D721Med (cell line): ENCODE measurements at regions not wholly inside any gene's neighbourhood (a gene's known extent, or its start where the extent isn't known, plus 50 kb on each side); places are given as distances from the start of the nearest gene placed in this dataset.

Experiments used
- DNase-seq: peaks from one replicate; pipeline ENCODE4 v3.0.0; 2011; ENCODE audit warnings: low spot score; ENCODE audit not compliant: insufficient read length
- FAIRE-seq: peaks from 2 replicates; lab custom pipeline; 2011; peaks lifted over from hg19 to GRCh38; lab: Jason Lieb, UNC
- CTCF ChIP-seq: IDR thresholded peaks from 2 replicates; pipeline ENCODE4 v1.5.1; 2012; ENCODE audit warnings: mild to moderate bottlenecking, control low read depth; ENCODE audit not compliant: insufficient read depth; ENCODE audit errors: missing control alignments

DNA sequence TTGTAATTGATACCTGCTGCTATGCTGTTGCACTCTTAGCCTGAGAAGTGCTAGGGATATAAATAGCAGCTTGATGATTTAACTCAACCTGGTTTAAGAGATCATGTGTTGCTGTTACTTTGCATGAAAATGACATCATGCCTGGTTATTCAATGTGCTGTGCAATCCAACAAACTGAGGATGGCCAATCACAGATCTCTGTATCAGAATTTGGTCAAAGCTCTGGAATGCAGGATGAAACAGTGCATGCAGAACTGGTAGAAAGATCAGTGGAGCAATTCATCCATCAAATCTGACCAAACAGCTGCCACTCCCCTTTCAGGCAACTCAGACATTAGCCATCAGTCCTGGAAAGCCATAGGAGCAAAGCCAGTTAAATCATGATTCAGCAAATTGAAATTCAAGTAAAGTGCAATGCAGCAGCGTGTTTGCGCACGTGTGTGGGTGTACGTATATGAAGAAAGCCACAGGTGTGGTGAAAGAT lies 160.3 kb upstream of the RASGEF1B start:
- DNase-seq = no peak
- TF ChIP-seq CTCF = no peak
- no peak for FAIRE-seq

DNA sequence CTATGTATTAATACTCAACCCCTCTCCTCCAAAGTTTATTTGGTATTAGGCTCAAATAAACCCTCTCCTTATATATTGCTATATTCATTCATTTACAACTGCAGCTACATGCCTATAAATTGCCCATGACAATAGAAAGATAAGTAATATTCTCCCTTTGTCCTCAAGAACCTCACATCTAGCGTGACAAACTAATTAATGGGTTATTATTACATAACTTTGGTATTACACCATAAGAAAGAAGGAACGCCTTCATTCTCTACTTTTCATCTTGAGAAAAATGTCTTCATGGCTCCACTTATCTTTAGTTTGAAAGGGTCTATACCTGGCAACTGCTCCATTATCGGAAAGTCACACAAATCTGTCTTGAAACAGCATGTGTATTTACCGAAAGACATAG lies 157.7 kb upstream of the RASGEF1B start:
- DNase-seq (no peak), FAIRE-seq (no peak)
- TF ChIP-seq CTCF = no peak

- TF ChIP-seq CTCF = no peak
- DNase-seq (no peak), FAIRE-seq (no peak)
These were observed 156.8 kb upstream of the RASGEF1B start for GRCh38 chr4:81628489-81628888.

DNA sequence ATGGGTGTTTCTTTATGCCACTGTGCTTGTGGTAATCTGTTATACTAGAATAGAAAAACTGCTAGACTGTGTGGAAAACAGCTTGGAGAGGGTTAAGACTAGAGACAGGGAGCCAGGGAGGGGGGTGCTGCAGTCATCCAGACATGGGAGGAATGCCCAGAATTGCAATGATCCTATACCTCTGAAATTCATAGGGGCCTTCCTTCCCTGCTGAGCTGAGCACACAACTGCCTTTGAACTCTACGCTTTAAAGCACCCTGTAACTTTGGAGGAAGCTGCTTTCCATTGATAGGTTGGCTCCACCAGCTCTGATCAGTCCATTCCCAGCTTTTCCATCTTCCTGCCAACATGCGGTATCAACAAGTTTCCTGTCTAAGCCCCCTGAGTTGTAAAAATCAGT lies 155.9 kb upstream of the RASGEF1B start:
- FAIRE-seq = no peak
- TF ChIP-seq CTCF = no peak
- DNase-seq = no peak

GRCh38 chr4:81626851-81627250 lies 155.1 kb upstream of the RASGEF1B start:
- no peak for FAIRE-seq

DNA sequence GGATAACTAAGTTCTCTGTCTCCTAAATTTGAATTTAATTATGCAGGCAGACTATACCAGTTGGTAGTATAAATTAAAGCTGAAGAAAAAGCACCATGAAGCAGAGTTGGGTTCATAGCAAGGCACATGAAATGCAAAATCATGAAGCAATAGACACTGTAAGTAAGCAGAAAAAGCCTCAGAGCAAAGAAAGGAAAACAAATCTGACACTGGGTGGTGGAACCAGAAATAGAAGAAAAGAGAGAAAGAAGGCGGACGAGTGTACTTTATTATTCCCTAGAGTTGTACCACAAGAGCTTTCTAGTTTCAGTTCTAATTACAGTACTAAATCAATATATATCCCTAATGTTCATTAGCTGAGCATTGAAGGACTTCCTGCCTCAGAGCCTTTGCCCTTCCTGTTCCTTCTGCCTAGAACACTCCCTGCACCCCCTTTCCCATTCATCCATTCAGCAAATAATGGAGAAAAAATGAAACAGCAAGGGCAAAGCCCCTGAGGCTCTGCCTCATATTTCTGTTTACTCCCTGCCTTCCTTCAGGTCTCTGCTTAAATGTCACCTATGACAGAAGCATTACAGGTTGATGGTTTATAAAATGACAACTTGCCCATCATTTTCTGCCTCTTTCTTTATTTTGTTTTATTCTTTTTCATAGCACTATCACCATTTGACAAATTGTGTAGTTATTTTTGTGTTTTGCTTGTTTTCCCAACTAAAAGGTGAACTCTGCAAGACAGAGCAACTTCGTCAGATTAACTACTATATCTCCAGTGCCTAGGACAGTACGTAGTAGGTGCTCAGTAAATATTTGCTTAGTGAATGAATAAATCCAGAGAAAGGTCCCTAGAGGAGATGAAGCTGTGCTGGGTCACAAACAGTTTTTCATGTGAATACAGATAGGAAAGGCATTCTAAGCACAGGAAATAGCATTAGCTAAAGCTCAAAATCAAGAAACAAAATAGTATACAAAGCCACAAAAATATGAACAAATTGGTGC lies 154.0 kb upstream of the RASGEF1B start:
- FAIRE-seq (no peak), DNase-seq (no peak)
- TF ChIP-seq CTCF = no peak

More at GRCh38 chr4:81626851-81627250, 155.1 kb upstream of the RASGEF1B start:
- no peak for TF ChIP-seq CTCF
- no peak for DNase-seq

DNA sequence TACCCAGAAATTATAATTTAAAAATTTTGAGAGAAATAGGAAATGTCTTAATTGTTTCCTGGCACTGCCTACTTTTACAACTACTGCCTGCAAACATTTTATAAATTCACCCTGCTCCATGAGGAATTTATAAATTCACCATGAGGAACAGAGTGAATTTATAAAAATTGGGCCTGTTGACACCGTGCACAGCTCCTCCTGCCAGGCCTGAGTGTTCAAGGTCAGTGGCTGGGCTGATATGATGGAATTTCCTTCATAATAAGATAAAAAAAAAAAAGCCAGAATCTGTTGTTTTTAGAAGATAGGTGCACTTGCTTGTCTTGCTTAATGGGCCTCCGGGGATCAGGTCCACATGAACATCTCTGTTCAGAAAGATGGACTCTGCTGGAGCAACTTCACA lies 151.7 kb upstream of the RASGEF1B start:
- FAIRE-seq (no peak), DNase-seq (no peak)
- TF ChIP-seq CTCF = no peak
